ENCODE measurements at regions not wholly inside any gene's neighbourhood (a gene's known extent, or its start where the extent isn't known, plus 50 kb on each side); places are given as distances from the start of the nearest gene placed in this dataset.

DNA sequence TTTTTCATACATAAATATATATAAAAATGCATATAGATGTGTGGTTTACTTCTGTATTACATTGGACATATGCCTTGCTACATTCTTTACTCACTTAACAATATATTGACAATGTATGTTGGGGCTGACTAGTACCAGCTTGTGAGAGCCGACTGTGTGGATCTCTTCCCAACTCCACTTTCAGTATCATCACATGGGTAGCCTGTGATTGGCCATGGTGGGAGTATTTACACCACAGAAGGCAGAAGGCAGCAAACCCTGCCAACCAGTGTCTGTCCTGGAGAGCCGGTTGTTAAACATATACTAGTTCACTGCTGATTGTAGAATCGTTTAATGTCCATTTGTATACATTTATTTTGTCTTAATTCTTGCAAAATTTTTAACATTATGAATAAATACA is 638.7 kb downstream of the DHX35 start:
- no peak overlapping the region for H3K4me3 Mint-ChIP-seq
- ChIA-PET POLR2A (no interaction called here), CTCF (no interaction called here)
- H3K4me1 Mint-ChIP-seq = peaks cover 13% of the 10 kb centered on the region
- H3K36me3 Mint-ChIP-seq = no peaks in the 10 kb centered on the region
- H3K27me3 Mint-ChIP-seq (ENCODE audit: low read depth) = peaks cover 4% of the 10 kb centered on the region
- H3K27ac Mint-ChIP-seq = no peak overlapping the region
- TF ChIP-seq NFATC4 (CRISPR knock-in tag; IDR thresholded peaks at IDR 0.05) (no peak), NR1H2 (CRISPR knock-in tag; IDR thresholded peaks at IDR 0.05) (no peak), SMAD3 (CRISPR knock-in tag; IDR thresholded peaks at IDR 0.05; ENCODE audit: borderline replicate concordance) (no peak), ZNF317 (CRISPR knock-in tag; IDR thresholded peaks at IDR 0.05; ENCODE audit: borderline replicate concordance, low read depth) (no peak)
- ATAC-seq (no peak), DNase-seq (ENCODE audit: low spot score) (no peak)
- H3K9me3 Mint-ChIP-seq = no peaks in the 10 kb centered on the region

DNA sequence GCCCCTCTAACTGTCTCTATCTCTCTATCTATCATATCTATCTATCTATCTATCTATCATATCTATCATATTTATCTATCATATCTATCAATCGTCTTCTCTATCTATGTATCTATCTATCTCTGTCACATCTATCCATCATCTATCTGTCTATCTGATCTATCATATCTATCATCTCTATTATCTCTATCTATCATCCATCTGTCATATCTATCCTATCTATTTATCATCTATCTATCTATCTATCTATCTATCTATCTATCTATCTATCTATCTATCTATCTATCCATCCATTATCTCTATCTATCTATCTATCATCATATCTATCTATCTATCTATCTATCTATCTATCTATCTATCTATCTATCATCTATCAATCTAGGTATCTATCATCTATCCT is 638.0 kb downstream of the DHX35 start:
- DNase-seq (ENCODE audit: low spot score) = no peak
- ATAC-seq = no peak
- Mint-ChIP-seq H3K27ac (no peak overlapping the region), H3K27me3 (ENCODE audit: low read depth) (peaks cover 4% of the 10 kb centered on the region), H3K4me1 (peaks cover 13% of the 10 kb centered on the region), H3K4me3 (no peak overlapping the region), H3K9me3 (no peaks in the 10 kb centered on the region), H3K36me3 (no peaks in the 10 kb centered on the region)
- CTCF ChIA-PET = no interaction called here
- TF ChIP-seq, protein P1, sequence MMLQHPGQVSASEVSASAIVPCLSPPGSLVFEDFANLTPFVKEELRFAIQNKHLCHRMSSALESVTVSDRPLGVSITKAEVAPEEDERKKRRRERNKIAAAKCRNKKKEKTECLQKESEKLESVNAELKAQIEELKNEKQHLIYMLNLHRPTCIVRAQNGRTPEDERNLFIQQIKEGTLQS (CRISPR knock-in tag; conservative IDR thresholded peaks at IDR 0.05) = no peak
- TF ChIP-seq HMGA2 (CRISPR knock-in tag; IDR thresholded peaks at IDR 0.05) (no peak), ZNF532 (CRISPR knock-in tag; IDR thresholded peaks at IDR 0.05; ENCODE audit: borderline replicate concordance) (no peak), FOXP4 (CRISPR knock-in tag; IDR thresholded peaks at IDR 0.05) (no peak), GTF2I (CRISPR knock-in tag; conservative IDR thresholded peaks at IDR 0.05) (no peak), PREB (CRISPR knock-in tag; IDR thresholded peaks at IDR 0.05; ENCODE audit: borderline replicate concordance) (no peak), MYBL2 (CRISPR knock-in tag; IDR thresholded peaks at IDR 0.05) (no peak), ELF4 (CRISPR knock-in tag; IDR thresholded peaks at IDR 0.05; ENCODE audit: low read depth) (no peak), CBFB (CRISPR knock-in tag; IDR thresholded peaks at IDR 0.05; ENCODE audit: low read depth) (no peak), JAZF1 (CRISPR knock-in tag; IDR thresholded peaks at IDR 0.05) (no peak), E2F4 (CRISPR knock-in tag; IDR thresholded peaks at IDR 0.05; ENCODE audit: borderline replicate concordance, low read depth) (no peak), NR2C2 (CRISPR knock-in tag; IDR thresholded peaks at IDR 0.05) (no peak), EMX1 (CRISPR knock-in tag; IDR thresholded peaks at IDR 0.05) (no peak), TEAD4 (CRISPR knock-in tag; IDR thresholded peaks at IDR 0.05) (no peak)
- TF ChIP-seq, protein P2, sequence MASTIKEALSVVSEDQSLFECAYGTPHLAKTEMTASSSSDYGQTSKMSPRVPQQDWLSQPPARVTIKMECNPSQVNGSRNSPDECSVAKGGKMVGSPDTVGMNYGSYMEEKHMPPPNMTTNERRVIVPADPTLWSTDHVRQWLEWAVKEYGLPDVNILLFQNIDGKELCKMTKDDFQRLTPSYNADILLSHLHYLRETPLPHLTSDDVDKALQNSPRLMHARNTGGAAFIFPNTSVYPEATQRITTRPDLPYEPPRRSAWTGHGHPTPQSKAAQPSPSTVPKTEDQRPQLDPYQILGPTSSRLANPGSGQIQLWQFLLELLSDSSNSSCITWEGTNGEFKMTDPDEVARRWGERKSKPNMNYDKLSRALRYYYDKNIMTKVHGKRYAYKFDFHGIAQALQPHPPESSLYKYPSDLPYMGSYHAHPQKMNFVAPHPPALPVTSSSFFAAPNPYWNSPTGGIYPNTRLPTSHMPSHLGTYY (CRISPR knock-in tag; IDR thresholded peaks at IDR 0.05) = no peak
- TF ChIP-seq, protein P3, sequence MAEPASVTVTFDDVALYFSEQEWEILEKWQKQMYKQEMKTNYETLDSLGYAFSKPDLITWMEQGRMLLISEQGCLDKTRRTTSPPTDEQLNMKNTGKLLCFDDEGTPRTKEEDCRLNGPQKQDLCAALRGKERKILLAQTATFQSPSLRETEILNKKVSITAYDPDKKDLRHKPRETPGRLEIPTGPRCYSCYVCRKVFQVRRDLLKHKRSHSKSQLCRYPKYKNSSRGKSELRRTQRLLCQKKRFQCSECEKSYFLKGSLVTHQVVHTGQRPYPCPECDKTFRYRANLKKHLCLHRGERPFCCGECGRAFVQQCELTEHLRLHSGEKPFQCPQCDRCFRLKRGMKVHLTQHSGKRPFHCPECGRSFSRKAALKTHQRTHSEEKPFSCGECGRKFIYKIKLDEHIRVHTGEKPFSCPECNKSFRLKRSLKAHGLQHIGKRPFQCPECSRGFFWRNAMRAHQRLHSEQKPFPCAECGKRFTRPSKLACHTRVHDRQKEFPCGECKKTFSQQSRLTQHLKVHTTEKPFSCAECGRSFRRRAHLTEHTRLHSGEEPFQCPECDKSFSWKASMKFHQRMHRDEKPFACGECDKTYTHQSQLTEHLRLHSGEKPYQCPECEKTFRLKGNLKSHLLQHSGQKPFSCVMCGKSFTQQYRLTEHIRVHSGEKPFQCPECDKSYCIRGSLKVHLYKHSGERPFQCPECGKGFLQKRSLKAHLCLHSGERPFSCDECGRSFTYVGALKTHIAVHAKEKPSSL (CRISPR knock-in tag; conservative IDR thresholded peaks at IDR 0.05) = no peak
- TF ChIP-seq, protein P4, sequence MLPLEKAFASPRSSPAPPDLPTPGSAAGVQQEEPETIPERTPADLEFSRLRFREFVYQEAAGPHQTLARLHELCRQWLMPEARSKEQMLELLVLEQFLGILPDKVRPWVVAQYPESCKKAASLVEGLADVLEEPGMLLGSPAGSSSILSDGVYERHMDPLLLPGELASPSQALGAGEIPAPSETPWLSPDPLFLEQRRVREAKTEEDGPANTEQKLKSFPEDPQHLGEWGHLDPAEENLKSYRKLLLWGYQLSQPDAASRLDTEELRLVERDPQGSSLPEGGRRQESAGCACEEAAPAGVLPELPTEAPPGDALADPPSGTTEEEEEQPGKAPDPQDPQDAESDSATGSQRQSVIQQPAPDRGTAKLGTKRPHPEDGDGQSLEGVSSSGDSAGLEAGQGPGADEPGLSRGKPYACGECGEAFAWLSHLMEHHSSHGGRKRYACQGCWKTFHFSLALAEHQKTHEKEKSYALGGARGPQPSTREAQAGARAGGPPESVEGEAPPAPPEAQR (CRISPR knock-in tag; IDR thresholded peaks at IDR 0.05) = no peak
- POLR2A ChIA-PET = no interaction called here

Measured in WTC11 (cell line).